Erythroblast (primary cell): ENCODE measurements at regions not wholly inside any gene's neighbourhood (a gene's known extent, or its start where the extent isn't known, plus 50 kb on each side); places are given as distances from the start of the nearest gene placed in this dataset.
"Not testable (repeated sequence)": the region's sequence is repeated elsewhere in the genome, so short reads cannot be mapped to it uniquely, and the experiment has no call there.

Source experiments
- DNase-seq, 2 experiments: peaks; one replicate each; lab custom pipeline; 2025; lab: John Stamatoyannopoulos, UW
- GATA1 ChIP-seq: IDR thresholded peaks from 2 replicates; pipeline ENCODE4 v1.6.1; 2011; ENCODE audit warnings: low read depth, mild to moderate bottlenecking, control low read depth, low read length, moderate library complexity
- POLR2A ChIP-seq: IDR thresholded peaks from 2 replicates; pipeline ENCODE4 v1.6.1; 2011; ENCODE audit warnings: mild to moderate bottlenecking, low read length

DNA sequence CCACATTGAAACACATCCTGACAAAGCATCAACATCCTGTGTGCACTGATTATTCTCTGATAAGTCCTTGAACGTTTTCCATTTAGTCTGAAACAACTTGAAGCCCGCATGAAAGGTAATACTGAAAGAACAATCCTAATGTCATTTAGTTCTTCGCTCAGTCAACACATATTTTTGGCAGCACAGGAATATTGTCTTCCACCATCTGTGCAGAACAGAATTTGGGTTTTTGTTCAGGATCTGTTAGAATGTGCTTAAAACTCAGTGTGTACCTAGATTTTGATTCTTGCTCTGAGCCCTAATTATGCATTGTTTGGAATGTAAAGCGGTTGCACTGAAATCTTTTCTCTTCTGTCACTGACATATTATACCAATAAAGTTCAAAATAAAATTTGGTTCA lies 1036.6 kb downstream of the CDH11 start:
- no peak for DNase-seq
- TF ChIP-seq GATA1: no peak
- TF ChIP-seq POLR2A: no peak

DNA sequence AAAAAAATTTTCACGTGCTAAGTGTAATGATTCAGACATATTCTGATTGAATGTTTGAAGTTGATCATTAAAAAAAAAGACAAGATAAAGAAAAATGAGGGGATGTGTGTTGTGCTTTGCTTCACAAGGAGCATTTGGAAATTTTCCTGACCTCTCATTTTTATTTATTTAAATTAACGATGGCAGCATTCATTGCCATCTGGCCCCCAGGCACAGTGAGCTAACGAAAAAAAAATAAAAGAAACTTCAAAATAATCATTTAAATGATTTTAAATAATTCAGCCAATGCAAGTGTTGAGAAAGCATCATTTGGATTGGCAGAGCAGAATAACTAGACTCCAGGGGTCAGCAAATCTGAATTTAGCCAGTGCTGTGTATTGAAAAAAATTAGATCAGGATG lies 1037.2 kb downstream of the CDH11 start:
- DNase-seq: no peak
- TF ChIP-seq POLR2A (no peak), GATA1 (no peak)

DNA sequence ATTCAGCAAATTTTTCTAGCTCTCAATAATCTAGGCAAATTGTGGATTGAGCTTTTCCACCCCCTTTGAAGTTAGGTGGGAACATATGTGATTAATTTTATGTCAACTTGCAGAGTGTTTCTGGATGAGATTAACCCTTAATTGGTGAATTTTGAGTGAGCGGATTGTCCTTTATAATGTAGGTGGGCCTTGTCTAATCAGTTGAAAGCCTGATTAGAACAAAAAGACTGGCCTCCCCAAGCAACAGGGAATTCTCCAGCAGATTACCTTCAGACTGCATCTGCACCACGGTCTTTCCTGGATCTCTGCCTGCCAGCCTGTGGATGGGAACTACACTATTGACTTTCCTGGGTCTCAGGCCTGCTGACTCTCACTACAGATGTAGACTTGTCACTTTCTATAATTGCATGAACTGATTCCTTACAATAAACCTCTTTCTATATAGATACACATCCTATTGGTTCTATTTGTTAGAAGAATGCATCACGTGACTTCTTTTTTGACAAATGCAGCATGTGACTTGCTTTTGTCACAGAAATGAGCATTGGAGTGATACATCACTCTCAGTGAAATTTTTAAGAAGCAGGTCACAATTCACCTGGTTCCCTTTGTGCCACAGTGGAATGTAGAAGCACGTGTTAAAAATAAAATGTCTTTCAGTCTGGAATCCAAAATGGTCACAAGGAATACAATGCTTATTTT lies 1038.3 kb downstream of the CDH11 start:
- DNase-seq: no peak
- no peak for TF ChIP-seq GATA1
- TF ChIP-seq POLR2A: no peak

DNA sequence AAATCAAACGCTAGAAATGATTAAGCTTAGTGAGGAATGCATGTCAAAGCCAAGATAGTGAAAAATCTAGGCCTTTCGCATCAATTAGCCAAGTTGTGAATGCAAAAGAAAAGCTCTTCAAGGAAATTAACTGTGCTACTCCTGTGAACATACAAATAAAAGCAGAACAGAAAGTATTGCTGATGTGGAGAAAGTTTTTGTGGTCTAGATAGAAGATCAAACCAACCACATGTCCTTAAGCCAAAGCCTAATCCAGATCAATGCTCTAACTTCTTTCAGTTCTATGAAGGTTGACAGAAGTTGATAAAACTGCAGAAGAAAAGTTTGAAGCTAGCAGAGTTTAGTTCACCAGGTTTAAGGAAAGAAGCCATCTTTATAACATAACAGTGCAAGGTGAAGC lies 1044.6 kb downstream of the CDH11 start:
- TF ChIP-seq POLR2A (no peak), GATA1 (no peak)
- DNase-seq: no peak

DNA sequence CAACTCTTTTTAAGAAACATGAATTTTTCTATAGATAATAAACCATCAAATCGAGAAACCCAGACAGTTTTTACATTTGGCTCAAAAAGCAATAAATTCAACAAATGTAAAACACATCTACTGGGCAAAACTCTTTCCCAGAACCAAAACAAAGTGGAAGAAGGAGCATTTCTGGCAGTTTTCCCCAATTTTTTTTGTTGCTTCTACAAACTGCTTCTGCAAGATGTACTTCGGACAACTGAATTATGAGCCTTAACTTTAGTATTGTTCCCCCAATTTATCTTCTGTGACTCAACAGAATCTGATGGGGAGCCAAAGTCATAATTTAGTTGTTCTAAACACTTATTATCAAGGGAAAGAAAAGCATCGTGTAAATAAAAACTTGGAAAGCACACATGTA lies 1047.2 kb downstream of the CDH11 start:
- TF ChIP-seq POLR2A (no peak), GATA1 (no peak)
- no peak for DNase-seq

DNA sequence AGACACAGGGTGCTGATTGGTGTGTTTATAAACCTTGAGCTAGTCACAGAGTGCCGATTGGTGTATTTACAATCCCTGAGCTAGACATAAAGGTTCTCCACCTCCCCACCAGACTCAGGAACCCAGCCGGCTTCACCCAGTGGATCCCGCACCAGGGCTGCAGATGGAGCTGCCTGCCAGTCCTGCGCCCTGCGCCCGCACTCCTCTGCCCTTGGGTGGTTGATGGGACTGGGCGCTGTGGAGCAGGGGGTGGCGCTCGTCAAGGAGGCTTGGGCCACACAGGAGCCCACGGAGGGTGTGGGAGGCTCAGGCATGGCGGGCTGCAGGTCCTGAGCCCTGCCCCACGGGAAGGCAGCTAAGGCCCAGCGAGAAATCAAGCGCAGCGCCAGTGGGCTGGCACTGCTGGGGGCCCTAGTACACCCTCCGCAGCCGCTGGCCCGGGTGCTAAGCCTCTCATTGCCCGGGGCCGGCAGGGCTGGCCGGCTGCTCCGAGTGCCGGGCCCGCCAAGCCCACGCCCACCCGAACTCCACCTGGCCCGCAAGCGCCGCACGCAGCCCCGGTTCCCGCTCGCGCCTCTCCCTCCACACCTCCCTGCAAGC lies 1049.6 kb downstream of the CDH11 start:
- not testable (repeated sequence) for DNase-seq

DNA sequence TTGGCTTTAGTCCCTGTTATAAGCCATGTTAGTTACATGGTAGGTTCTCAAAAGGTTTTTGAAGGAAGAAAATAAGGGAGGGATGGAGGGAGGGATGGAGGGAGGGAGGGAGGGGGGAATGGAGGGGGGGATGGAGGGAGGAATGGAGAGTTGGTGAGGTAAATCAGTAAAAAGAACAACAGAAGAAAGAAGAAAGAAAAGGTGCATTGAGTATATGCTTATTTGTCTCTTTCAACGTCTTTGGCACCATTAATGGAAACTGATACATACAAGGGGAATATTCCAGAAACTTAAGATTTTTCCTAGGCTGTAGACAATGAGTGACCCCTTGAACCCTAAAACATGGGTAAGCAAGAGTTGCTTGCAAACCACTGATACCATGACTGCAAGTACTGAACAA lies 1056.3 kb downstream of the CDH11 start:
- TF ChIP-seq GATA1 (no peak), POLR2A (no peak)
- no peak for DNase-seq

DNA sequence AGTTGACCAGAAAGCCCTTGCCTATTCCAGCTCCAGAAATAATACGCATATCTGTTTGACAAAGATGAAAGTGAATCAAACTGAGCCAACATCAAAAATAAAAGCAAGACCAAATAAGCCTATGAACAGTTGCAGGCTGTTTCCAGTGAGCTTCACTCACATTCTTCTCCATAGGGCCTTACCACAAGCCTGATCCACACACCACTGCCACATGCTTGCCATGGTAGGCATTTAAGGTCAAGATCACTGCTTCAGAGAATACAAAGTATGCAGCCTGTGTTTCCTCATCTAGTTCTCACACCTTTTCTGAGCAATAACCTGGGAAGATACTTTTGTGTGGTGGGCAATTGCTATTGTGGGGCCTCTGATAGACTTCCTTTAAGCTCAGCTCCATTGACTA lies 1060.2 kb downstream of the CDH11 start:
- DNase-seq: no peak
- TF ChIP-seq GATA1 (no peak), POLR2A (no peak)

DNA sequence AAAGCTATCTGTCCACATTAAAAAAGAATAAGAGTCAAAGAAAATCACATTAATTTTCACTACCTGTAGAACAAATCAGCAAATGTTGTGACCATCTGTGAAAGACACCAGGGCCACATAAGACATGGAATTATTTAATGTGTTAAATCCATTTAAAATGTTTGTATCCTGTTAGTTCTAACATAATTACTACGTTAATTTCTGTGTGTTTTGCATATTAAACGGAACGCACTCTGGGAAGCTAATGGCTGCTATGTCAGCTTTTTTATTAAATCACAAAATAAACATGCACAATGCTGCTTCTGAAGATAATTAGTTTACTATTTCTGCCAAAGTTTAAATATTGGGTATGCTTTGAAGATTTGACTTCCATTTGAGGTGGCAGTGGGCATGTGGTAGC lies 1061.2 kb downstream of the CDH11 start:
- DNase-seq: no peak
- TF ChIP-seq GATA1 (no peak), POLR2A (no peak)

DNA sequence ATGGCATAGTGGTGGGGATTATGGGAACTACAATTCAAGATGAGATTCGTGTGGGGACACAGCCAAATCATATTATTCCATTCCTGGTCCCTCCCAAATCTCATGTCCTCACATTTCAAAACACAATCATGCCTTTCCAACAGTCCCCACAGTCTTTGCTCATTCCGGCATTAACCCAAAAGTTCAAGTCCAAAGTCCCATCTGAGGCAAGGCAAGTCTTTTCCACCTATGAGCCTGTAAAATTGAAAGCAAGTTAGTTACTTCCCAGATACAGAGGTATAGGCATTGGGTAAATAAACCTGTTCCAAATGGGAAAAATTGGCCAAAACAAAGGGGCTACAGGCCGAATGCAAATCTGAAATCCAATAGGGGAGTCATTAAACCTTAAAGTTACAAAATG lies 1063.2 kb downstream of the CDH11 start:
- DNase-seq: no peak
- TF ChIP-seq GATA1: no peak
- TF ChIP-seq POLR2A: no peak

DNA sequence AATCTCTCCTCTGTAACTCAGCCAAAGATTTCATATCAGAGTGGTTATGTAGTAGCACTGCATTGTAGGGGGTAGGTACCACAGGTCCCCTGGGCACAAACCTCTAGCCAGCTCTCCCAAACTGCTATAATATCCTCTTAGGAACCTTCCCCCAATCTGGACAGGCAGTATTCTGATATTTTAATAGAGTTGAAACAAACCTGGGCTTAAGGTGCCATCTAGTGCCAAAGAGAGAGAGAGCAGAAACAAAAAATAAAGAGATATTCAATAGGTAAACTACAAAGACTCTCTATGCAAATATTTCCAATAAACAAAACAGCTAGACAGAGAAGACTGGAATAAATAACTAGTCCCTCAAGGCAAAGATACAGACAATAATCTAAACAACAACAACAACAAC lies 1070.0 kb downstream of the CDH11 start:
- TF ChIP-seq GATA1 (no peak), POLR2A (no peak)

DNA sequence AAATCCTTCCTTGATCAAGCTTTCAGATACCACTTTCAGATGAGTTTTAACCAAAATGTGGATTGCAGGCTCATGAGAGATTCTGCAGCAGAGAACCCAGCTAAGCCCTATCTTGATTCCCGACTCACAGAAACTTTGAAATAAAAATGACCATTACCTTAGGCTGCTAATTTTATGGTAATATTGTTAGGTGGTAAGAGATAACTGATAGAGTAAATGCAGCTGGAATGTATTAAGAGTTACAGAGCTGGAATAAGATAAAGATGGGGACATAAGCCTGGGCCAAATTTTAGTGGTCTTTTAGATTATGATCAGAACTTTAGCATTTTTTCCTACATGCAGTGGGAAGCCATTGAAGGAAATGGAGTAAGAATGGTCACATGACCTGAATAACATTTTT lies 1074.0 kb downstream of the CDH11 start:
- DNase-seq: no peak
- TF ChIP-seq POLR2A (no peak), GATA1 (no peak)

More for the DNA sequence above, 1070.0 kb downstream of the CDH11 start:
- no peak for DNase-seq

DNA sequence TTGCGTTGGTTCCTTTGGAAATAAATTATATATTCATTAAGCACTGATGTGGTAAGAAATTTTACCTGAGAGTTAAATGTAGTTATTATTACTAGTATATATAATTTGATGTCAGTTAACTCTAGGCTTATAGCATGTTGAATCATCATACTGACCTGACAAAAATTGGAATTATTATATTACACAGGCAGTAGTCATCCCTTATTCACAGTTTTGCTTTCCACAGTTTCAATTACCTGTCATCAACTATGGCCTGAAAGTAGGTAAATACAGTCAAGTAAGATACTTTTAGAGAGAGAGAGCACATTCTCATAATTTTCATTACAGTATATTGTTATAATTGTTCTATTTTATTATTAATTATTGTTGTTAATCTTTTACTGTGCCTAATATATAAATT lies 1074.7 kb downstream of the CDH11 start:
- no peak for DNase-seq
- TF ChIP-seq POLR2A (no peak), GATA1 (no peak)

DNA sequence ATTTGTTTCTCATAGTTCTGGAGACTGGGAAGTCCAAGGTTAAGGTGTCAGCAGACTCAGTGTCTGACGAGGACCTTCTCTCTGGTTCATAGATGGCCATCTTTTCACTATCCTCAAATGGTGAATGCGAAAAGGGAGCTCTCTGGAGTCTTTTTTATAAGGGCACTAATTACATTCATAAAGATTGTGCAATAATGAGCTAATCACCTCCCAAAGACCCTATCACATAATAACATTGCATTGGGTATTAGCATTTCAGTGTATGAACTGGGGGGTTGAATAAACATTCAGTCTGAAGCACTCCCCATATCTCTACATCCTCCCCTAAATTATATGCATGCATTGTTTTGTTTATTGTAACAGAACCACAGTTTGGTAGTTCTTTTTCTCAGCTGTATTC lies 1086.5 kb downstream of the CDH11 start:
- DNase-seq: no peak

DNA sequence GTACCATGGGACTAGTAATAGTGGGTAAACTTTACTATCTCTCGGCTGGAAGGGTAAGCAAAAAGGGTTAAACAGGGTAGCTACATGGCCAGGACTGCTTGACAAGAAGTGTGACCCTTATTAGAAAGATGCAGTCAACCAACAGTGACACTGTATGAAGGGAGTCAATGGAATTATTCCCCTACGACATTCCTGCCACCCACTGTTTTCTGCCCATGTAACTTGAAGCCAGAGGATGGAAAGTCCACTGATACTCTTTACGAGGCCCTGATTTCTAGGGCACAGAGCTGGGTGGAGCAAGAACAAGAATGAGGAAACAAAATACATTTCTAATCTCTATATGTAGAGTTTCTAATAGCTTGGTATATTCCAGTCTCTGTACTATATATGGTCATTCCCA lies 1102.5 kb downstream of the CDH11 start:
- no peak for DNase-seq
- TF ChIP-seq POLR2A (no peak), GATA1 (no peak)

More for the DNA sequence above, 1086.5 kb downstream of the CDH11 start:
- TF ChIP-seq GATA1 (no peak), POLR2A (no peak)

DNA sequence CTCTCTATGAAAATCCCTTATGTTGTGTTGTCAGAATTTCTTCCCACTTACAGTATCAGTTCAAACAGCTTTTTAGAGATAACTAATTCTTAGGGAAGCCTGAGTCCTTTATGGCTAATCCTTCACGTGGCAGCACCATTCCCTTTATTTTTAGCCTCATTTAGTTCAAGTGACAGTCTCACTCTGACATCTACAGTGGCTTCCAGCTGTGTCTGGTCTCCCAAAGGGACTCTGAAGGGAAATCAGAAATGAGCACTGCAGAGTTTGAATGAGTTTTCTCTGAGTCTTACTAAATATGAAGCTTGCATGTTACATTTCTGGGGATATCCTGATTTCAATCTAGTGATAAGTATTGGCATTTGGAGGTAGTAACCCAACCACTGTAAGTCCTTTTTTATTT lies 1104.1 kb downstream of the CDH11 start:
- no peak for TF ChIP-seq GATA1
- TF ChIP-seq POLR2A: no peak
- DNase-seq: no peak
